GM19463 (cell line): ENCODE measurements at regions not wholly inside any gene's neighbourhood (a gene's known extent, or its start where the extent isn't known, plus 50 kb on each side); places are given as distances from the start of the nearest gene placed in this dataset.
"Not testable (repeated sequence)": the region's sequence is repeated elsewhere in the genome, so short reads cannot be mapped to it uniquely, and the experiment has no call there.

Experiments
- ATAC-seq: cut with Tn5 transposase; IDR thresholded peaks from one replicate; pipeline ENCODE4 v1.9.1; 2021; ENCODE audit warnings: mild to moderate bottlenecking, moderate library complexity; ENCODE audit not compliant: unreplicated experiment

GRCh38 chr13:87975035-87975434 lies 303.9 kb downstream of the SLITRK5 start:
- ATAC-seq = no peak

GRCh38 chr13:87976650-87977049 lies 305.5 kb downstream of the SLITRK5 start:
- not testable (repeated sequence) for ATAC-seq

- no peak for ATAC-seq
Observed at GRCh38 chr13:87981416-87981815, 310.2 kb downstream of the SLITRK5 start.

GRCh38 chr13:87982400-87982799 lies 311.2 kb downstream of the SLITRK5 start:
- no peak for ATAC-seq

- ATAC-seq = no peak
Observed at GRCh38 chr13:87986639-87987250, 315.6 kb downstream of the SLITRK5 start.

- ATAC-seq = no peak
Observed at GRCh38 chr13:87998081-87998480, 326.9 kb downstream of the SLITRK5 start.

GRCh38 chr13:87999240-87999700 lies 328.1 kb downstream of the SLITRK5 start:
- ATAC-seq = no peak

GRCh38 chr13:87999788-88000187 lies 328.6 kb downstream of the SLITRK5 start:
- ATAC-seq = no peak

- ATAC-seq = no peak
Observed at GRCh38 chr13:88000239-88000638, 329.1 kb downstream of the SLITRK5 start.

GRCh38 chr13:88000787-88001186 lies 329.6 kb downstream of the SLITRK5 start:
- no peak for ATAC-seq

- ATAC-seq = no peak
Observed at GRCh38 chr13:88005188-88005587, 334.0 kb downstream of the SLITRK5 start.

- ATAC-seq = no peak
Observed at GRCh38 chr13:88014527-88014926, 343.4 kb downstream of the SLITRK5 start.

- ATAC-seq = no peak
Observed at GRCh38 chr13:88022431-88023208, 351.4 kb downstream of the SLITRK5 start.

GRCh38 chr13:88026241-88026640 lies 355.1 kb downstream of the SLITRK5 start:
- no peak for ATAC-seq

- no peak for ATAC-seq
Observed at GRCh38 chr13:88031980-88032559, 360.9 kb downstream of the SLITRK5 start.

- ATAC-seq = not testable (repeated sequence)
Observed at GRCh38 chr13:88036205-88036604, 365.0 kb downstream of the SLITRK5 start.

- no peak for ATAC-seq
Observed at GRCh38 chr13:88042489-88042888, 371.3 kb downstream of the SLITRK5 start.

- ATAC-seq = no peak
Observed at GRCh38 chr13:88051746-88052482, 380.7 kb downstream of the SLITRK5 start.

- no peak for ATAC-seq
Observed at GRCh38 chr13:88063741-88064140, 392.6 kb downstream of the SLITRK5 start.

GRCh38 chr13:88066847-88067246 lies 395.7 kb downstream of the SLITRK5 start:
- no peak for ATAC-seq

- no peak for ATAC-seq
Observed at GRCh38 chr13:88068316-88068715, 397.1 kb downstream of the SLITRK5 start.
